Peyer's patch (tissue), 4 donors: ENCODE measurements at regions not wholly inside any gene's neighbourhood (a gene's known extent, or its start where the extent isn't known, plus 50 kb on each side); places are given as distances from the start of the nearest gene placed in this dataset.
"Not testable (repeated sequence)": the region's sequence is repeated elsewhere in the genome, so short reads cannot be mapped to it uniquely, and the experiment has no call there.

Experiments used
- DNase-seq, 3 donors: peaks; one replicate each; pipeline ENCODE4 v3.0.0-alpha.2; 2017 to 2019
- H3K27ac ChIP-seq, 4 donors: fragments of 200-600 bp; sonication (generic); one replicate each; pipeline ENCODE4 v1.5.1; 2016 to 2019
- H3K27me3 ChIP-seq, 2 donors: fragments of 200-600 bp; sonication (generic); one replicate each; pipeline ENCODE4 v1.5.1; 2019
- H3K36me3 ChIP-seq, 3 donors: fragments of 200-600 bp; sonication (generic); one replicate each; pipeline ENCODE4 v1.5.1; 2016 to 2019
- H3K4me1 ChIP-seq, 4 donors: fragments of 200-600 bp; sonication (generic); one replicate each; pipeline ENCODE4 v1.5.1; 2016 to 2019
- H3K4me3 ChIP-seq, 4 donors: fragments of 200-600 bp; sonication (generic); 1 replicate in 3 of 4; 2 replicates in 1 of 4; pipeline ENCODE4 v1.5.1; 2016 to 2019; ENCODE audit warnings: mild to moderate bottlenecking in 1 of 4
- H3K9me3 ChIP-seq, 4 donors: fragments of 200-600 bp; sonication (generic); one replicate each; pipeline ENCODE4 v1.5.1; 2016 to 2019; ENCODE audit warnings: mild to moderate bottlenecking in 1 of 4
- CTCF ChIP-seq, 6 experiments: fragments of 450-650 bp in 4 of 6; fragments of 200-600 bp in 2 of 6; sonication (generic) in 1 of 6; IDR thresholded peaks; one replicate each; pipeline ENCODE4 v1.5.1; 2017 to 2019; ENCODE audit warnings: antibody characterized with exemption in 6 of 6, mild to moderate bottlenecking in 3 of 6, moderate library complexity in 1 of 6
- POLR2A ChIP-seq, 2 donors: fragments of 450-650 bp; IDR thresholded peaks; one replicate each; pipeline ENCODE4 v1.5.1; 2017; ENCODE audit warnings: antibody characterized with exemption in 2 of 2, mild to moderate bottlenecking in 2 of 2, moderate library complexity in 2 of 2

- no peaks in the 10 kb centered on the region for H3K36me3 ChIP-seq
- H3K4me1 ChIP-seq: no peaks in the 10 kb centered on the region
- DNase-seq: no peak
- no peak overlapping the region for H3K27ac ChIP-seq
- no peak overlapping the region for H3K4me3 ChIP-seq
- no peaks in the 10 kb centered on the region for H3K9me3 ChIP-seq
- no peaks in the 10 kb centered on the region for H3K27me3 ChIP-seq
- TF ChIP-seq CTCF (IDR thresholded peaks at IDR 0.05): no peak
Measured at GRCh38 chr3:159390656-159391212, 588.9 kb downstream of the MFSD1 start.

- H3K4me3 ChIP-seq: not testable (repeated sequence)
Measured at GRCh38 chr3:159397683-159398082, 591.0 kb upstream of the IL12A start.

DNA sequence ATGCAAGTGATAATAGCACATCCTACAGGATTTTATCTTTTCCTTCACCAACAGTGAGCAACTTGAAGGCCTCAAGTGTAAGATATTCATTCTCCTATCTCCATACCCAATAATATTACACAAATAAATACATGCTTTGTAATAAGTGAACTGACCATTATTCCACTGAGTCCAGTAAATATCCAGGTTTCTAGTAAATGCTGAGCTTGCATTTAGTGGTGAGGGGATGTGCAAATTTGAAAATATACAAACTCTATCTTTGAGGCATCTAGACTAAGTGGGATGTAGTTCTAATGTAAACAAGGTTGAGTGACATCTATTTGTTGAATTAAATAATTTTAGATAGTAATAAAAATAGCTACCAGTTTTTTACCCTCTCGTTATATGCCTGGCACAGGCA lies 587.6 kb upstream of the IL12A start:
- no peaks in the 10 kb centered on the region for H3K9me3 ChIP-seq
- H3K27ac ChIP-seq: no peak overlapping the region
- no peak for DNase-seq
- H3K36me3 ChIP-seq: no peaks in the 10 kb centered on the region
- no peak overlapping the region for H3K4me3 ChIP-seq
- no peaks in the 10 kb centered on the region for H3K27me3 ChIP-seq
- TF ChIP-seq POLR2A (IDR thresholded peaks at IDR 0.05): no peak
- no peak for TF ChIP-seq CTCF (IDR thresholded peaks at IDR 0.05)
- no peaks in the 10 kb centered on the region for H3K4me1 ChIP-seq

More at GRCh38 chr3:159397683-159398082, 591.0 kb upstream of the IL12A start:
- H3K27me3 ChIP-seq, H3K36me3 ChIP-seq, H3K9me3 ChIP-seq, DNase-seq, H3K4me1 ChIP-seq, H3K27ac ChIP-seq: not testable (repeated sequence)

- H3K27me3 ChIP-seq, H3K4me3 ChIP-seq, H3K36me3 ChIP-seq, H3K4me1 ChIP-seq, DNase-seq, H3K9me3 ChIP-seq, H3K27ac ChIP-seq: not testable (repeated sequence)
Measured at GRCh38 chr3:159409711-159410110, 578.9 kb upstream of the IL12A start.

GRCh38 chr3:159413319-159413718 lies 575.3 kb upstream of the IL12A start:
- Histone ChIP-seq H3K4me3 (no peak overlapping the region), H3K27ac (no peak overlapping the region)

GRCh38 chr3:159416856-159417255 lies 571.8 kb upstream of the IL12A start:
- no peak for DNase-seq
- no peak overlapping the region for H3K27ac ChIP-seq
- no peak overlapping the region for H3K4me3 ChIP-seq
- no peaks in the 10 kb centered on the region for H3K9me3 ChIP-seq
- H3K4me1 ChIP-seq: no peaks in the 10 kb centered on the region
- no peaks in the 10 kb centered on the region for H3K36me3 ChIP-seq
- no peaks in the 10 kb centered on the region for H3K27me3 ChIP-seq
- no peak for TF ChIP-seq CTCF (IDR thresholded peaks at IDR 0.05)

More at GRCh38 chr3:159413319-159413718, 575.3 kb upstream of the IL12A start:
- Histone ChIP-seq H3K27me3 (no peaks in the 10 kb centered on the region), H3K9me3 (peaks cover 0 to 7% (median 0%) of the 10 kb centered on the region in 4 donors), H3K4me1 (no peaks in the 10 kb centered on the region), H3K36me3 (no peaks in the 10 kb centered on the region)
- no peak for TF ChIP-seq POLR2A (IDR thresholded peaks at IDR 0.05)
- TF ChIP-seq CTCF (IDR thresholded peaks at IDR 0.05): no peak
- DNase-seq: no peak

- Histone ChIP-seq H3K4me3 (no peak overlapping the region), H3K9me3 (no peaks in the 10 kb centered on the region), H3K36me3 (no peaks in the 10 kb centered on the region), H3K27ac (no peak overlapping the region), H3K4me1 (no peaks in the 10 kb centered on the region), H3K27me3 (no peaks in the 10 kb centered on the region)
- TF ChIP-seq POLR2A (IDR thresholded peaks at IDR 0.05) (no peak), CTCF (IDR thresholded peaks at IDR 0.05) (no peak)
- no peak for DNase-seq
Measured at GRCh38 chr3:159417761-159418160, 570.9 kb upstream of the IL12A start.
